HG03025 (cell line): ENCODE measurements at regions not wholly inside any gene's neighbourhood (a gene's known extent, or its start where the extent isn't known, plus 50 kb on each side); places are given as distances from the start of the nearest gene placed in this dataset.

Source experiments
- ATAC-seq: cut with Tn5 transposase; IDR thresholded peaks from one replicate; pipeline ENCODE4 v1.9.1; 2021; ENCODE audit warnings: mild to moderate bottlenecking, moderate library complexity; ENCODE audit not compliant: unreplicated experiment, low FRiP score

DNA sequence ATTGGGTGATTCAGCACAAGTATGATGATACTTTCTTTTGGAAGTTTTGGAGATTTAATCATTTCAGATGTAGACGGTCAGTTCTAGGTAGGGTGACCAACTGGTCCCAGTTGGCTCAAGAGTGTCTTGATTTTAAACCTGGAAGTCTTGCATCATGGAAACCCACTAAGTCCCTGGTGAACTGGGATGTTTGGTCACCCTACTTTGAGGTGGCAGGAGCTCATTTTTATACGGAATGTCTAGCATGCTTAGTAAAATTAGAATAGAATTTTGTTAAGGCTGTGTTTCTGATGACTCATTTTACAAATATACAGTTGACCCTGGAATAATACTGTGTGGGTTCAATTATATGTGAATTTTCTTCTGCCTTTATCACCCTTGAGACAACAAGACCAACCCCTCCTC lies 61.5 kb upstream of the DOCK10 start:
- no peak for ATAC-seq

DNA sequence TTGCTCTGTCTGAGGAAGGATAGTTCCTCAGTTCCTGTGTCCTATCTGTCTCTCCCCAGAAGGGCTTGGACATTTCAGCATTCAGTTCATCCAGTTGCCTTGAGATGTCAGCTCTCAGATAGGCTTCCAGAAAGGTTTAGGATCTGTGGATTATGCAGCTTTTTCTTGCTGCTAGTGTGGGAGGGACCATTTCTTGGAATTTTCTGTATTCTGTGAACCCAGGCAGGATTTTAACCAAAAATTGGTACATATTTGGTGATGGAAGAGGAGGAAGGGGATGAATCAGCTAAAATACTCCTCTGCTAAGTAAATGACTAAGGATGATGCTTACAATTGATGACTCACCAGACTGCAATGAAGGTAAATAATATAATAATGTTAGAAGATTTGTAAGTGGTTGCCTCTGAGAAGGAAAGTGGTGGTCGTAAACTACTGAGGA lies 58.6 kb upstream of the DOCK10 start:
- no peak for ATAC-seq

DNA sequence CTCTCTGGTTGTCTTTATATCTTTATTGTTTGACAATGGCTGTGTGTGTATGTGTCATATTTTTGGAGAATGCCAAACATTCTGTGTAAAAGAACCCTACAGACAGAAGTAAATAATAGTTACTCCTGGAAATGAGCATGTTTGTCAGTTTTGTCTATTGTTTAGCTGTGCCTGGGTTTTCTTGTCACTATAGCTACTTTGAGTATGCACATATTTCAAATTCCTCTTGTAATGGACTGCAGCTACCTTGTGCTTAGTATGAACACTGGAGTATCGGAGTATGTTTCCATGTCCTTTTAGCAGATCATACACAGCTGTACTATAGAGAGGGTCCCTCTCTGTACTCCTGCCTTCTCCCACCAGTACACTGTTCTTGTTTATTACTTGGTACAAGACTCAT lies 58.0 kb upstream of the DOCK10 start:
- ATAC-seq, result no peak

DNA sequence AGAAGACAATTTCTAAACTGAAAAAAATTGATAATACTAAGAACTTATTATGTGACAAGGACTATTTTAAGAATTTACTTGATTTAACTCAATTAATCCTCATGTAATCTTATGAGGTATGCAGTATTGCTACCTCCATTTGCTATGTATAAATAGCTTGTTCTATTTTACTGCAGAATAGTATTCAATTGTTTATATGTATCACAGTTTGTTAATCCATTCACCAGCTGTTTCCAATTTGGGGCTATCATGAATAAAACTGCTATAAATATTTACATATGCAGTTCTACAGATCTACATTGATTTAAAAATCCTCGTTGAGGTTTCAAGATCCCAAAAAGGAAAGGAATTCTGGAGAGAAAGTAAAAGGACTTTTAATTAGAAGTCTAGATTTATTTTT lies 54.8 kb upstream of the DOCK10 start:
- ATAC-seq, result no peak
